Liver (tissue), 3 donors: ENCODE measurements at regions not wholly inside any gene's neighbourhood (a gene's known extent, or its start where the extent isn't known, plus 50 kb on each side); places are given as distances from the start of the nearest gene placed in this dataset.

Source experiments
- EGR1 ChIP-seq, 2 donors: IDR thresholded peaks; 2 replicates each; pipeline ENCODE4 v1.6.1; 2016 to 2018; ENCODE audit warnings: antibody characterized with exemption in 2 of 2, low read depth in 2 of 2
- JUND ChIP-seq, 2 donors: IDR thresholded peaks; 2 replicates each; pipeline ENCODE4 v1.6.1; 2016; ENCODE audit warnings: antibody characterized with exemption in 2 of 2
- RAD21 ChIP-seq, 2 donors: IDR thresholded peaks; 2 replicates each; pipeline ENCODE4 v1.6.1; 2016; ENCODE audit warnings: antibody characterized with exemption in 2 of 2, mild to moderate bottlenecking in 2 of 2
- SP1 ChIP-seq: IDR thresholded peaks from 2 replicates; pipeline ENCODE4 v1.6.1; 2018; ENCODE audit warnings: antibody characterized with exemption, mild to moderate bottlenecking
- TAF1 ChIP-seq: conservative IDR thresholded peaks from 2 replicates; pipeline ENCODE4 v1.6.1; 2016; ENCODE audit warnings: antibody characterized with exemption, mild to moderate bottlenecking
- TF ChIP-seq, protein P1 (sequence below): IDR thresholded peaks from 2 replicates; pipeline ENCODE4 v1.6.1; 2016; ENCODE audit warnings: antibody characterized with exemption
- TF ChIP-seq, protein P2 (sequence below): fragments of 150-350 bp; IDR thresholded peaks from 2 replicates; pipeline ENCODE4 v1.5.1; 2017; ENCODE audit warnings: improper control_type of control experiment, low read depth, low read length; ENCODE audit not compliant: missing input control
- donor health status: healthy.
- donor health status: healthy.

DNA sequence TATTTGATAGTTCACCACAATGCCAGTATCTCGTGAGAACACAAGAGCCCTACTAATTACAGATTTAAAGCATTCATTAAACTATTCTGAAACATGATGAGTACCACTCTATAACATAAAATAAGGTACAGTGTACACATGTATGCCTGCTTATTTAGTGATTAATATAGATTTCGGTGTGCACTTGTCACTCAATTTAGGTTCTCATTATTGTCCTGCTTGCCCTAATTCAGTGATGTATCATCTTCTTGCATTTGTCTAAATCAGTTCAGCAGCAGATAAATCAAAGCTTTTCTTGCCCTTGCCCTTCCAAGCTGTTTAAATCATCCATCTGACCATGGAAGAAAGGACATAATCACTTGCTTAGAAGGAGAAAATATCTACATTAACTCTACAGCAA lies 359.7 kb downstream of the GXYLT1 start:
- TF ChIP-seq, protein P1, sequence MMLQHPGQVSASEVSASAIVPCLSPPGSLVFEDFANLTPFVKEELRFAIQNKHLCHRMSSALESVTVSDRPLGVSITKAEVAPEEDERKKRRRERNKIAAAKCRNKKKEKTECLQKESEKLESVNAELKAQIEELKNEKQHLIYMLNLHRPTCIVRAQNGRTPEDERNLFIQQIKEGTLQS = no peak
- TF ChIP-seq, protein P2, sequence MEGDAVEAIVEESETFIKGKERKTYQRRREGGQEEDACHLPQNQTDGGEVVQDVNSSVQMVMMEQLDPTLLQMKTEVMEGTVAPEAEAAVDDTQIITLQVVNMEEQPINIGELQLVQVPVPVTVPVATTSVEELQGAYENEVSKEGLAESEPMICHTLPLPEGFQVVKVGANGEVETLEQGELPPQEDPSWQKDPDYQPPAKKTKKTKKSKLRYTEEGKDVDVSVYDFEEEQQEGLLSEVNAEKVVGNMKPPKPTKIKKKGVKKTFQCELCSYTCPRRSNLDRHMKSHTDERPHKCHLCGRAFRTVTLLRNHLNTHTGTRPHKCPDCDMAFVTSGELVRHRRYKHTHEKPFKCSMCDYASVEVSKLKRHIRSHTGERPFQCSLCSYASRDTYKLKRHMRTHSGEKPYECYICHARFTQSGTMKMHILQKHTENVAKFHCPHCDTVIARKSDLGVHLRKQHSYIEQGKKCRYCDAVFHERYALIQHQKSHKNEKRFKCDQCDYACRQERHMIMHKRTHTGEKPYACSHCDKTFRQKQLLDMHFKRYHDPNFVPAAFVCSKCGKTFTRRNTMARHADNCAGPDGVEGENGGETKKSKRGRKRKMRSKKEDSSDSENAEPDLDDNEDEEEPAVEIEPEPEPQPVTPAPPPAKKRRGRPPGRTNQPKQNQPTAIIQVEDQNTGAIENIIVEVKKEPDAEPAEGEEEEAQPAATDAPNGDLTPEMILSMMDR = no peak
- TF ChIP-seq JUND (IDR thresholded peaks at IDR 0.05) (no peak), RAD21 (IDR thresholded peaks at IDR 0.05) (no peak), TAF1 (no peak), SP1 (no peak), EGR1 (IDR thresholded peaks at IDR 0.05; ENCODE audit: low read depth in 2 of 2) (no peak)
